HG03354 (cell line): ENCODE measurements at regions not wholly inside any gene's neighbourhood (a gene's known extent, or its start where the extent isn't known, plus 50 kb on each side); places are given as distances from the start of the nearest gene placed in this dataset.

Source experiments
- ATAC-seq: cut with Tn5 transposase; IDR thresholded peaks from one replicate; pipeline ENCODE4 v1.9.1; 2021; ENCODE audit warnings: mild to moderate bottlenecking; ENCODE audit not compliant: unreplicated experiment, poor library complexity, severe bottlenecking

DNA sequence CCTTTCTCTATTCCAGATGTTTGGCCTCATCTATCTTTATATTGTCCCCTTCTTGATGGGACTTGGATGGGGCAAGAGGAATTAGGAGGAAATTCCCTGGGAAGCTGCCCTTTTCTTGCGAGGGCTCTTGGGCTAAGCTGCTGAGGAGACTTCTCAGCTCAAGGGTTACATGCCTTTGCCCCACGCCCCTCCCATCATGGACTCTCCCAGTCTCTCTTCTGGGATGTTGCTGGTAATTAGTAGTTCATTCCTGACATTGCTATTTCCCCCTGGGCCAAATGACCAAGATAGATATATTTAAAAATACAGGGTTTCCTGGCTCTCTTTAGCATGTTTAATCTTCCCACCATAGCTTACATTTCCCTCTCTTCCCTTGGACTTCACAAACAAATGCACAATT lies 90.6 kb upstream of the RALGPS2 start:
- ATAC-seq: no peak

DNA sequence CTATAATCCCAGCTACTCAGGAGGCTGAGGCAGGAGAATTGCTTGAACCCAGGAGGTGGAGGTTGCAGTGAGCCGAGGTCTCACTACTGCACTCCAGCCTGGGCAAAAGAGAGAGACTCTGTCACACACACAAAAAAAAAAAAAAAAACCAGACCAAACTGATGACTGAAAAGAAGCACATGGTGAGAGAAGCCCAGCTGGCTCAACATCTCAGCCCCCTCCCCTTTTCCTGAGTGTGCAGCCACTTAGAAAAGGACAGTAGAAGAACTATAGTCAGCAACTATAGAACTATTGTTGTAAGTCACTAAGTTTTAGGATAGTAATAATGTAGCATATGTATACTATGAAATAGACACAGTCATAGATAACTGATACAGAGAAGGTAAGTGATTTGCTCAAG lies 87.2 kb upstream of the RALGPS2 start:
- ATAC-seq: no peak

DNA sequence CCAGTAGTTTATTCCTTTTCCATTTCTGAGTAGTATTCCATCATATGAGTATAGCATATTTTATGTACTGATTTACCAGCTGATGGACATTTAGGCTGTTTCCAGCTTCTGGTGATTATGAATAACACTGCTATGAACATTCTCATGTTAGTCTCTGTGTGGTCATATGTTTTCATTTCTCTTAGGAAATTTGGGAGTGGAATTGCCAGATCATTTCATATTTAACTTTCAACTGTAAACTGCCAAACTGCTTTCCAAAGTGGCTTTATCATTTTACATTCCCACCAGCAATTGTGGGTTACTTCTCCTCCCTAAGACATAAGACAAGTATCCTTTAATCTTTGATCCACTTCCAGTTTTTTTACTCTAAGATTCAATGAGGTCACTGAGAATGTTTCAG lies 85.7 kb upstream of the RALGPS2 start:
- ATAC-seq: no peak

DNA sequence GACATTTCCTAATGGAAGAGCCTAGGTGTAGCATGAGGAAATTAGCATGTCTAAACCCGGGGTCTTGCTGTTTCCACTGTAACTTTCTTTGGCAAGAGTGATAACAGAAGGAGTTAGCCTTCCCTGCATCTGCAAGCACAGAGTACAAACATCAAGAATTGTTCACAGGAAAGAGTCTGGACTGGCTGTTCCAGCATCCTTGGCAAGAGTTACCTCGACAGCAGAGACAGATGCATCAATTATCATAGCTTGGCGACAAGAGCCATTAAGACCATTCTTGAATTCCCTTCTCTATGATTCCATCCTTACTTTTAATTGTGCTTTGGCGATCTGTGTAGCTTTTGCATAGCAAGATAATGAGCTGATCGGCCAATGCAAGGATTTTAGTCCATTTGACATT lies 82.8 kb upstream of the RALGPS2 start:
- ATAC-seq: no peak

DNA sequence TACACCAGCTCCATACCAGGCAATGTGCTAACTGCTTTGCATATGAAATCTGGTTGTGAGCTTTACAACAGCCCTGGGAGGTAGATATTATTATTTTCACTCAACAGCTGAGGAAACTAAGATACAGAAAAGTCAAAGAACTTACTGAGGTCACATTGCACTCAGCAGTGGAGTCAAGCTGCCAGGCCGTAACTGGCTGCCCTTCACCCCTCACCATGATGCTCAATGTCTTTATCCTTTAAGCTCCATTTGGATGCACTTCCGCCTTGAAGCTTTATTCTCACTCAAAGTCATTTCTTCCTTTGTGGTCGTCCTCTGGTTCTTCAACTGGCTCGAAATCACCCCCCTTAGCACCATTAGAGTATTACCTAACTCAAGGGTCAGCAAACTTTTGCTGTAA lies 81.7 kb upstream of the RALGPS2 start:
- ATAC-seq: no peak

DNA sequence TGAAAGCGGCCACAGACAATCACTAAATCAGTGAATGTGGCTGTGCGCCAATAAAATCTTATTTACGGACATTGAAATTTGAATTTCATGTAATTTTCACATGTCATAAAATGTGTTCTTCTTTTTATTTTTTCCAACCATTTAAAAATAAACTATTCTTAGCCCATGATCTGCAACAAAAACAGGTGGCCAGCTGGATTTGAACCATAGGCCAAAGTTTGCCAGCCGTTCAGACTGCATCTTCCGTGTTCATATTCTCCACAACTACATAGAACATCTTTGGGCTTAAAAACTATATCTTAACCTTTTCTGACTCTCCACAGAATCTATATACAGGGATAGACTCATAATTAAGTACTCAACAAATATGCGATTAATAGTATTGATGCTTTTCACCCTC lies 81.2 kb upstream of the RALGPS2 start:
- no peak for ATAC-seq

DNA sequence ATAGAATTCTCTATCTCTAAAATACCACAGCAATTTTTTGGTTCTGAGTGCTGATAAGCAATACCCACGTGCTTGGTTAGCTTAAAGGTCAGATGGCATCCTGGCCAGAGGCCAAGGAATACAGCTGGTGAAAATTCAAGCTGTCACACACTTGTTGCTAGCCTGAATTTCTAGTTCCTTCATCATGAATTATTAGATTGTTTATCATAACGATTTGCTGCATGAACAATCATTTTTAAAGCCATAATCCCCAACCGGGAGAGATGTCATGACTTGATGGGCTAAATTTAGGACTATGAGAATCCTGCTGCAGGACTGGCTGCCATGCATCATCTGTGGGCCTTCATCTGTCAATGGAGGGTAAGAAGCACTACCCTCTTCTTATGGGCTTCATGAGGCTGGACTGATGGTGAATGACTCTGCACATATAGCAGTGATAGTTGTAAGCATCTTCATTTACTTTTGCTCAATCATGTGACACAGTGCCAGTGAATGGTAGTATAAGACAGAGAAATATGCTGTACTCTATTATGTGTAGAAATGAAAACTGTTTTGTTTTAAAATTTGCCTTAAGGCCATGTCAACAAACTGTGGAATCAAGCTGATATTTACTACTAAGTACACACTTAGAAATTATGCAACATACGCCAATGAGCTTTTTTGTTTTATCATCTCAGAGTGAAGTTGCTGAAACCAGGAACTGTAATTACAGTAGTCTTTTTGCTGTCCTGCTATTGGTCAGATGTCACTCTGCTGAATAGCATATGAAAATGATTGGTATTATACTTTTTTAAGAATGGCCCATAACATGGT lies 80.5 kb upstream of the RALGPS2 start:
- ATAC-seq: no peak

DNA sequence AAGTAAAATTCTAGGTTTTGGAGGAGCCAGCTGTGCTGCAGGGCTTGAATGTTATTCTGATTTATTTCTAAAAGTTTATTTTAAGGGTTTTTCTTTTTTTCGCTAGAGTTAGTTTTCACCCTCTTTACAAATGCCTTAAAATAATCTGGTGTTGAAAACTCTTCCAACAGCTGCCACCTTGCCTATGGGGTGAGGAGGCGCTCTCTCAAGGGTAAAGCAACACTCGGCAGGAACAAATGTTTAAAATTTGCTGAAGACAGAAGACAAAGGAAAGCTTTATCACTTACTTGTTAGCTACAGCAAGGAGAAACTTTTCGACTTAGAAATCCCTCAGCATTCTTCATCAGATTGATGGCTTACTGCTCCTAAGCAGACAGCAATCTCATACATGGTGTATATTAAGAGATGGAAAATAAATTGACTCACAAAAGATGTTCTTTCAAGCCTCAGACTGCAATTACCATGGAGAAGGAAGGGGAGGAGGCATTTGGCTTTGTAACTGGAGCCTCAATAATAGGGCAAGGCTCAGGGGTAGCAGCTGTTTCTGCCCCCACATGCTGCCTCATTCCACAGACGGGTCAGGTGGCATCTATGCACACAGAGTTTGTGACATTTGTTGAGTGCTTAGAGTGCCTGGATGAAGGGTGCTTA lies 79.8 kb upstream of the RALGPS2 start:
- no peak for ATAC-seq

DNA sequence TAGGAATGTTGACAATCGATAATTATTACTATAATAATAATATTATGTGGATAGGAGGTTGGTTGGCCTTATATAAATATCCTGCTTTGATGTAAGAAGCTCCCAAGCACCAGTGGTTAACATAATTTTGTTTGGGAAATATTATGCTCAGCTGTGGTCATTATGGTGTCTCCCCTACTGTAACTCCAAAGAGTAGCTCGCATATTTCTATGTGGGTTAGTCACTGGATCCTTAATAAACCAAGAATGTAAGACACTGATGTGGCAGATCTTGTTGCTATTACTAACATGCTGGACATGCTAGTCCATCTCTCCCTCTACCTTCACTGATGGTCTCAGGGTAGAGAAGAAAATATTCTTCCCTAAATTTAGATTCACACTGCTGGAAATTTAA lies 79.2 kb upstream of the RALGPS2 start:
- no peak for ATAC-seq

DNA sequence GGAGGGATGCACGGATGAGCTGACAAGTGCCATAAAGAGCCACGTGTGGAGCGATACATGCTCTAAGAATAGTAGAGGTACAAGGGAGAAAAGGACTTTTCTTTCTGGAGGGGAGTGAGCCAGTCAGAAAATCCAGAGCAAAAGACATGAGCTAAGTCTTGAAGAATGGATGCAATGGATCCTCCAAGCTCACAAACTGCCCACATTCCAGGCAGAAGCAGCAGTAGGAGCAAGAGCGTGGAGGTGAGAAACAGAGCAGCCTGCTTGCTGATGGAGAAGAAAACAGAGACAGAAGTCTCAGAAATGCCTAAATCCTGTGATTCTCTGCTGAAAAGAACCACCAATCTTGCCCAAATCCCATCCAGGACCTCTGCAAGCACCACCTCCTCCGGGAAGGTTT lies 78.2 kb upstream of the RALGPS2 start:
- ATAC-seq: no peak

DNA sequence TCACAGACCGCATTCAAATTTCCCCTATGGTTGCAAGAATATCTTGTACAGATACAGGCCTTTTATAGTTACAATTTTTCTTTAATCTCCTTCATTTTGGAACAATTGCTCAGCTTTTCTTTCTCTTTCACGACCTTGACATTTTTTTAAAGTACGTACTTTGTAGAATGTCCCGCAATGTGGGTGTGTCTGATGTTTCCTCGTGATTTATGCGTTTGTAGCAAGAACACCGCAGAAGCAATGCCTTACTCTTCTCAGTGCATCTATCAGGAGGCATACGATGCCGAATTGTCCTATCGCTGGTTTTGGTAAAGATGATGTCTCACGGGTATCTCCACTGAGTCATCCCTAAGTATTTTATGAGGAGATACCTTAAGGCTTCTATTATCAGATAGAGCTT lies 76.9 kb upstream of the RALGPS2 start:
- ATAC-seq: no peak

DNA sequence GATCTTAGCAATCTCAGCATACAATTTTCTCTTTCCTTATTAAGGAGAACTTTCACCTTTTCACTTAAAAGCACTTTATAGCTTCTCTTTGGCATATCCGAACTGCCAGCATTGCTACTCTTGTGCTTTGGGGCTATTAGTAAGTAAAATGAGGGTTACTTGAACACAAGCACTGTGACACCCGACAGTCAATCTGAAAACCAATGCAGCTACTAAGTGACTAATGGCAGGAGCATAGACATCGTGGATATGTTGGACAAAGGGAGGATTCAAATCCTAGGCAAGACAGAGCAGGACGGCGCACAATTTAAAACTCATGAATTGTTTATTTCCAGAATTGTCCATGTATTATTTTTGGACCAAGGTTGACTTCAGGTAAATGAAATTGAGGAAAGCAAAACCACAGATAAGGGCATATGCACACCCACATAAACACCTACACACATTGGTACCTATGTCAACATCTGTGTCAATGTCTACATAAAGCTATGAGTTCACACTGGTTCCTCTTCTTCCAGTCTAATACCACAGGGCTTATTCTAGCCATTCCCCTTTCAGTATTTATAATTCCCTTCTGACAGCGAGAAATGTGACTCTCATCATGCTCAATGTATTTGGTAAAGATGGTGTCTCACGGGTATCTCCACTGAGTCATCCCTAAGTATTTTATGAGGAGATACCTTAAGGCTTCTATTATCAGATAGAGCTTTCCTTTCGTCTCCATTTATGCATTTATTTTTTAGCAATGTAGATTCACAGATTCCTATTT lies 75.3 kb upstream of the RALGPS2 start:
- ATAC-seq: no peak

DNA sequence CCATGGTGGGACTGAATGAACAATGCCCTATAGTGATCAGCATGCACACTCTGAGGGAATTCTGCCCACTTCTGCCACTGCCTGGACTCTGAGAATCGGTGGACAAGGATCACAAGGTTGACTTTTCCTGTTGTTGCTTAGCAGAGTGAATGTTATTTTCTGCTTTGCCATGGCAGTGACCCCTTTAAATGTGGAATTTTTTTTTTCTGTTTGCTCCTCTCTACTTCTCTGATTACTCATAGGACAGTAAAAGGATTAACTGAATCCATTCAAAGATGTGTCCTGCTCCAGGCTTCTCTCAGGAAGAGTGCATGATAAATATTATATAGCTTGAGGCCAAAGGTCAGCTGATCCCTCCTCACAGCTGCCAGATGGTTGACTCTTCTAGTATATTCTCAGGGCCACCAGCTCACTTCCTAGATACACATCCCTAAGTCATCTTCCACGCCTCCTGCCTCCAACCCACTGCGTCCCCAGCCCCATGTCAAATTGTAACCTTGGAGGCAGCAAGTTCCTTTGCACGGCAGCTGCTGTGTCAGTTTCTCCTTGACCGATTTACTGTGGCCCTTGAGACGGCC lies 74.0 kb upstream of the RALGPS2 start:
- no peak for ATAC-seq

DNA sequence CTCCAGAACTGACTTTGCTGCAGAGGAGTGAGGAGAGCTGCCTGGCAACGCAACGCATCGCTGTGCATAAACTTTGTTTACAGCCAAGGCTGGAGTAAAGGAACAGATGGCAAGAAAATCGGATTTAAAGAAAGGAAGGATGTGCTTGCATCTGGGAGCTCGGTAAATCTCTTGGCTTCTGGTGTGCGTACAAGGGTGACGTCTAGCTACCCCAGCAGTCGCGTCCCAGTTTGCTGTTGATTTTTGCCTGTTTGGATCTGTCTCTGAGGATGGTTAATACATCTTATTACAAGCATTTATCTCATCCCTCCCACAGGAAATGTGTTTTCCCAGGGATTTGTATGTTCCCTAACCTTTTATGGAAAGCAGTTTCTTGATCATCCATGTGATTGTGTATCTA lies 73.3 kb upstream of the RALGPS2 start:
- ATAC-seq: no peak

DNA sequence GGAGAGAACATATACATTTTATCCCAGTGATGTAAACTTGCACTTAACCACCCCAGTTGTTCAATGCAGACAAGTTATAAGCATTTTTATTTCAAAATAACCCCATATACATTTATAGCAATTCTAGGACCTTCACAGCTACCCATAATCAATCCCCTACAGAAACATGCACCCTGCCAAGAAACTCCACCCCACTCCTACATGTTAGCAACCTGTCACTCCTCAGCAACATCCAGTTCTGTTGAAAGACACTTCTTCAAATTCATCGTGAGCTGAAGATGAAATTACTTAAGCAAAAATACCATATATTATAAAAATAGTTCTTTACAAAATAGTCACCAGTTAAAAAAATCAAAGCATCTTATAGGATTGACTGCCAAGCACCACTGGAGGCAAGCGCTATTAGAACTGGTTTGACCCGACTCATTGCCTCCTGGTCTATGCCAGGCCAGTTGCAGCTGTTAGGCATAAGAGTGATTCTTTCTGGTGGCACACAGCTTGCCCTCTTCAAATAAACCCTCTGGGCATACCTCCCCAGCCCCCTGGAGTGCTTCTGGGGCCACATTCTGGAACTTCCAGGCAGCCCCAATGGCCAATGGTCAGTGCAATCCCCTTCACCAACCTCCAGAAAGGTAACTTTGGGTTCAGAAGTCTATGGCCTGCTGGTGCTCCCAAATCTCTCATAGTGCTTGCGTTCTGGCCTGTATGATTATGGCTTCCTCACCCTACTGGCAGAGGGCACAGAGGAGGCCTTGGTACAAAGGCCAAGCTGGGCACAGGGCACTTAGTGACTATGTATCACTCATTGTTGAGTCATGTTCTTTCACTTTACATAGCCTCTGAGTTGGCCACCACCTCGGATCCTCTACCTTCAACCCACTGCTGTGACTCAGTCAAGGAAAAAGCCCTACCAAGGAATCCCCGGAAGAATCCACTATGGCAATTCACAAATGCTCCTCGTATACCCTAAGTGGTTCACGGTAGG lies 72.2 kb upstream of the RALGPS2 start:
- ATAC-seq: no peak

DNA sequence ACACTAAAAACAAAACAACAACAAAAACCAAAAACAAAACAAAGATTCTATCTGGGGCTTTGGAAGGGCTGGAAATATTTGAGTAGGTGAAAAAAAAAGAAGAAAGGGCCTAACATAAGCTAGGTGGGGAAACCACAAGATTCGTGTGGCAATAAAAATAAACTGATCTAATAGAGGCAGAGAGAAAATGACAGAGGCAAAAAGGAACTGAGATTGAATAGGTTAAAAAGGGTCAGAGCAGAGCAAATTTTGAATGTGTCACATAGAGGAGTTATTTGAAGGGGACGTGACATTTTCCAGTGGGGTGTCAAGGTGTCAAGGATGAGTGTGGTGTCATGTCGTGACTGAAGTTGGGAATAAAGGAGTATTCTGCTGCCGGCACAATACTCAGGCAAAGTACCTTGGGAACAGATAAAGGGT lies 65.2 kb upstream of the RALGPS2 start:
- peak; percentile 68 for ATAC-seq

DNA sequence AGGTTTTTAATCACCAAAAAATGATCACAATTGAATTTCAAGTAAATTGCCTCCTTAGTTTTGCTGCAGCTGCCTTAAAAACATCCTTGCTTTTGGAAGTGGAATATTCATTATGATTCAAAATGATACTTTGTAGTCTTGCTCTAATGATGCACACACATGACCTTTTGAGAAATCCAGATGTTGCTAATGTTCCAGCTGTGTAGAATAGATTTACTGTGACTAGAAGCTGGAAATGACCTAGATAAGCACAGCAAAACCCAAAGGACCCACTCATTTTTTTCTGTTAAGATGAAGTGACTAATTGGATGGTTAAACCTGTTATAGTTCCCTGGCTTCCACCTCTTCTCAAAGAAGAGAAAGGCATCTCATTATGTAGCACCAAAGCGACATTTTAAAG lies 64.6 kb upstream of the RALGPS2 start:
- ATAC-seq: no peak

DNA sequence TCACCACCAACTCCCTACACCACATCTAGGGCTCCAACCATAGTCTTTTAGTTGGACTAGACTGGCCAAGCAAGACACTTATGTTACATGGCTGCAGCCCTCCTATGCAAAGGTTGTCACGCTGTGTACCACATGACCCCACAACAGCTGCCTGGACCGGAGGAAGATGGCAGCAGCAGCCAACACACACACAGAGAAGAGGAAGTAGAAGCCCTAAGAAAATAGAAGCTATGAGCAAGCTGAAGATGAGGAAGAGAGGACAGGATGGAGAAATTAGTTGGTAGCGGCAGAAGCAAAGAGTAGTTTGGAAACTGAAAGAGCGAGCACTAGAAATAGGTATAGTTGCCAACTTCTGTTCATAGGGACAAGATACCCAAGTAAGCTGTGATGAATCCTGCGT lies 60.8 kb upstream of the RALGPS2 start:
- ATAC-seq: peak; percentile 86

DNA sequence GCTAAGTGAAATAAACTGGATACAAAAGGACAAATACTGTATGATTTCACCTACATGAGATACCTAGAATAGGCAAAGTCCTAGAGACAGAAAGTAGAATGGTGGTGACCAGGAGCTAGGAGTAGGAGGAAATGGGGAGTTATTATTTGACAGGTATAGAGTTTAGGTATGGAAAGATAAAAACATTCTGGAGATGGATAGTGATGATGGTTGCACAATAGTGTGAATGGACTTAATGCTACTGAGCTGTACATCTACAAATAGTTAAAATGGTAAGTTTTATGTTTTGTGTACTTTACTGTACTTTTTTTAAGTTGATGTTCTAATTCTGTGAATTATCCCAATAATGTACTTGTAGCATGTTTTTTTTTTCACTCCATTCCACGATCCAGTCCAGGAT lies 59.5 kb upstream of the RALGPS2 start:
- ATAC-seq: no peak
